H9 (cell line): ENCODE measurements at regions not wholly inside any gene's neighbourhood (a gene's known extent, or its start where the extent isn't known, plus 50 kb on each side); places are given as distances from the start of the nearest gene placed in this dataset.

Experiments
- DNase-seq: peaks from one replicate; pipeline ENCODE4 v3.0.0-alpha.2; 2017
- H2AFZ ChIP-seq: one replicate; pipeline ENCODE4 v1.6.1; 2013; ENCODE audit warnings: mild to moderate bottlenecking, low read length, control low read depth, moderate library complexity
- H2AK5ac ChIP-seq: 2 replicates; pipeline ENCODE4 v1.6.1; 2013; ENCODE audit warnings: low read length, control low read depth, mixed read lengths; ENCODE audit not compliant: insufficient read length
- H2BK120ac ChIP-seq: one replicate; pipeline ENCODE4 v1.6.1; 2013; ENCODE audit warnings: low read depth, mild to moderate bottlenecking, low read length, control low read depth, inconsistent platforms; ENCODE audit not compliant: poor library complexity, severe bottlenecking
- H2BK12ac ChIP-seq: 2 replicates; pipeline ENCODE4 v1.6.1; 2013; ENCODE audit warnings: low read length, control low read depth, mixed read lengths, low read depth; ENCODE audit not compliant: insufficient read length
- H2BK15ac ChIP-seq: 2 replicates; pipeline ENCODE4 v1.6.1; 2013; ENCODE audit warnings: low read depth, low read length, control low read depth
- H2BK20ac ChIP-seq: one replicate; pipeline ENCODE4 v1.6.1; 2013; ENCODE audit warnings: low read depth, mild to moderate bottlenecking, low read length, control low read depth, inconsistent platforms; ENCODE audit not compliant: poor library complexity, severe bottlenecking
- H2BK5ac ChIP-seq: 2 replicates; pipeline ENCODE4 v1.6.1; 2013; ENCODE audit warnings: low read length, control low read depth, mixed read lengths; ENCODE audit not compliant: insufficient read length
- H3K14ac ChIP-seq: 2 replicates; pipeline ENCODE4 v1.6.1; 2013; ENCODE audit warnings: low read length, control low read depth; ENCODE audit not compliant: insufficient read depth
- H3K18ac ChIP-seq: 2 replicates; pipeline ENCODE4 v1.6.1; 2013; ENCODE audit warnings: low read depth, mild to moderate bottlenecking, mixed read lengths, low read length, control low read depth; ENCODE audit not compliant: insufficient read length
- H3K23ac ChIP-seq: 2 replicates; pipeline ENCODE4 v1.6.1; 2013; ENCODE audit warnings: low read length, control low read depth, mixed read lengths, low read depth; ENCODE audit not compliant: insufficient read length
- H3K23me2 ChIP-seq: 2 replicates; pipeline ENCODE4 v1.6.1; 2013; ENCODE audit warnings: low read depth, mild to moderate bottlenecking, mixed read lengths, low read length, control low read depth; ENCODE audit not compliant: insufficient read length, poor library complexity, severe bottlenecking
- H3K27ac ChIP-seq: 2 replicates; pipeline ENCODE4 v1.5.1; 2013; ENCODE audit warnings: low read length, control low read depth, mixed read lengths, low read depth; ENCODE audit not compliant: insufficient read length
- H3K27me3 ChIP-seq: 2 replicates; pipeline ENCODE4 v1.6.1; 2013; ENCODE audit warnings: low read length, control low read depth, inconsistent platforms; ENCODE audit not compliant: insufficient read depth
- H3K4ac ChIP-seq: 2 replicates; pipeline ENCODE4 v1.6.1; 2013; ENCODE audit warnings: low read depth, mild to moderate bottlenecking, control low read depth, inconsistent platforms, low read length, moderate library complexity
- H3K4me1 ChIP-seq: 2 replicates; pipeline ENCODE4 v1.6.1; 2013; ENCODE audit warnings: low read length, control low read depth, inconsistent platforms; ENCODE audit not compliant: insufficient read depth
- H3K4me2 ChIP-seq: 2 replicates; pipeline ENCODE4 v1.6.1; 2013; ENCODE audit warnings: low read length, control low read depth, mixed read lengths; ENCODE audit not compliant: insufficient read length, insufficient read depth
- H3K56ac ChIP-seq: 2 replicates; pipeline ENCODE4 v1.6.1; 2013; ENCODE audit warnings: low read depth, mild to moderate bottlenecking, mixed read lengths, low read length, control low read depth; ENCODE audit not compliant: insufficient read length
- H3K79me1 ChIP-seq: 2 replicates; pipeline ENCODE4 v1.6.1; 2013; ENCODE audit warnings: low read depth, mild to moderate bottlenecking, moderate library complexity, low read length, control low read depth, inconsistent platforms; ENCODE audit not compliant: insufficient read depth, poor library complexity, severe bottlenecking
- H3K79me2 ChIP-seq: 2 replicates; pipeline ENCODE4 v1.6.1; 2013; ENCODE audit warnings: low read length, control low read depth, inconsistent platforms; ENCODE audit not compliant: insufficient read depth
- H3K9ac ChIP-seq: 2 replicates; pipeline ENCODE4 v1.6.1; 2013; ENCODE audit warnings: low read length, control low read depth, mixed read lengths; ENCODE audit not compliant: insufficient read length; ENCODE audit errors: extremely low read depth
- H3K9me3 ChIP-seq: one replicate; pipeline ENCODE4 v1.6.1; 2013; ENCODE audit warnings: low read depth, low read length, inconsistent platforms; ENCODE audit not compliant: control insufficient read depth
- H3T11ph ChIP-seq: one replicate; pipeline ENCODE4 v1.6.1; 2013; ENCODE audit warnings: mild to moderate bottlenecking, low read length, control low read depth, inconsistent platforms
- H4K20me1 ChIP-seq: one replicate; pipeline ENCODE4 v1.6.1; 2013; ENCODE audit not compliant: control insufficient read depth, insufficient read length, insufficient read depth
- H4K5ac ChIP-seq: 2 replicates; pipeline ENCODE4 v1.6.1; 2013; ENCODE audit warnings: low read depth, mild to moderate bottlenecking, mixed read lengths, low read length, control low read depth; ENCODE audit not compliant: insufficient read length
- H4K8ac ChIP-seq: replicated peaks from 2 replicates; pipeline ENCODE4 v1.6.1; 2013; ENCODE audit warnings: low read length, control low read depth, mixed read lengths, low read depth; ENCODE audit not compliant: insufficient read length
- H4K91ac ChIP-seq: 2 replicates; pipeline ENCODE4 v1.6.1; 2013; ENCODE audit warnings: low read depth, mild to moderate bottlenecking, moderate library complexity, mixed read lengths, low read length, control low read depth; ENCODE audit not compliant: insufficient read length
- H3K27ac Mint-ChIP-seq, 3 experiments: 2 replicates in 2 of 3; 3 replicates in 1 of 3; pipeline ENCODE4 v1.8.0; 2020 to 2021; ENCODE audit warnings: mixed read lengths in 3 of 3, mild to moderate bottlenecking in 1 of 3, moderate library complexity in 1 of 3
- H3K27me3 Mint-ChIP-seq: 2 replicates; pipeline ENCODE4 v1.8.0; 2021; ENCODE audit warnings: low read depth, mild to moderate bottlenecking, moderate library complexity, mixed read lengths
- H3K36me3 Mint-ChIP-seq, 3 experiments: 2 replicates in 2 of 3; 3 replicates in 1 of 3; pipeline ENCODE4 v1.8.0; 2020 to 2021; ENCODE audit warnings: low read depth in 3 of 3, mixed read lengths in 3 of 3; ENCODE audit not compliant: insufficient read depth in 1 of 3
- H3K4me1 Mint-ChIP-seq, 2 experiments: 2 replicates each; pipeline ENCODE4 v1.8.0; 2020; ENCODE audit warnings: mixed read lengths in 2 of 2
- H3K4me3 Mint-ChIP-seq, 2 experiments: 2 replicates in 1 of 2; 3 replicates in 1 of 2; pipeline ENCODE4 v1.8.0; 2020 to 2021; ENCODE audit warnings: mild to moderate bottlenecking in 2 of 2, mixed read lengths in 2 of 2, moderate library complexity in 1 of 2
- H3K9me3 Mint-ChIP-seq, 2 experiments: 2 replicates in 1 of 2; 3 replicates in 1 of 2; pipeline ENCODE4 v1.8.0; 2020; ENCODE audit warnings: mild to moderate bottlenecking in 2 of 2, mixed read lengths in 2 of 2, moderate library complexity in 1 of 2
- WGBS: extraction: QIAGEN DNeasy Blood & Tissue Kit; methylation state at CpG from one replicate; pipeline ENCODE4 v1.1.7; 2013; ENCODE audit warnings: missing lambda C conversion rate, low lambda C conversion rate, mixed read lengths; ENCODE audit not compliant: insufficient read length; ENCODE audit errors: extremely low coverage; 5-methylcytosine and 5-hydroxymethylcytosine counted together
- TF ChIP-seq, protein P1 (sequence below): fragments of 200-600 bp; sonication (generic); conservative IDR thresholded peaks from 3 replicates; pipeline ENCODE4 v1.8.0; 2021; ENCODE audit warnings: antibody characterized with exemption, mild to moderate bottlenecking

- Histone ChIP-seq H3K27me3 (no peaks in the 10 kb centered on the region), H4K8ac (no peak overlapping the region), H2BK5ac (no peak overlapping the region), H3K4me2 (peak overlapping the region; percentile 89), H3K9ac (peak overlapping the region; percentile 75), H3K23ac (no peak overlapping the region), H2AFZ (peak overlapping the region; percentile 96), H3K4me1 (no peaks in the 10 kb centered on the region), H3K27ac (peak overlapping the region; percentile 40), H2BK15ac (no peak overlapping the region), H3K79me2 (no peaks in the 10 kb centered on the region), H3K23me2 (peaks cover 6% of the 10 kb centered on the region), H2AK5ac (no peak overlapping the region), H3K9me3 (peaks cover 5% of the 10 kb centered on the region), H3K56ac (peak overlapping the region; percentile 23), H4K91ac (no peak overlapping the region), H3K79me1 (no peaks in the 10 kb centered on the region), H3K18ac (no peak overlapping the region), H4K5ac (no peak overlapping the region), H3K4ac (no peak overlapping the region), H3T11ph (no peak overlapping the region), H2BK12ac (no peak overlapping the region), H3K14ac (no peak overlapping the region), H2BK120ac (no peak overlapping the region), H2BK20ac (no peak overlapping the region), H4K20me1 (no peaks in the 10 kb centered on the region)
- Mint-ChIP-seq H3K9me3 (peaks cover 21 to 22% of the 10 kb centered on the region in 2 experiments), H3K27ac (peak overlapping the region in 1 of 3 experiments; percentile 89; a peak in 3 of 7 replicates), H3K4me1 (peaks cover 4 to 9% of the 10 kb centered on the region in 2 experiments; a peak in 2 of 4 replicates), H3K27me3 (no peaks in the 10 kb centered on the region; the same call in 1 of the 2 replicates), H3K36me3 (peaks cover 2 to 20% (median 14%) of the 10 kb centered on the region in 3 experiments), H3K4me3 (peak overlapping the region; percentile 91)
- no CpG with 5 or more reads among the region's 30 CpGs for WGBS
- TF ChIP-seq, protein P1, sequence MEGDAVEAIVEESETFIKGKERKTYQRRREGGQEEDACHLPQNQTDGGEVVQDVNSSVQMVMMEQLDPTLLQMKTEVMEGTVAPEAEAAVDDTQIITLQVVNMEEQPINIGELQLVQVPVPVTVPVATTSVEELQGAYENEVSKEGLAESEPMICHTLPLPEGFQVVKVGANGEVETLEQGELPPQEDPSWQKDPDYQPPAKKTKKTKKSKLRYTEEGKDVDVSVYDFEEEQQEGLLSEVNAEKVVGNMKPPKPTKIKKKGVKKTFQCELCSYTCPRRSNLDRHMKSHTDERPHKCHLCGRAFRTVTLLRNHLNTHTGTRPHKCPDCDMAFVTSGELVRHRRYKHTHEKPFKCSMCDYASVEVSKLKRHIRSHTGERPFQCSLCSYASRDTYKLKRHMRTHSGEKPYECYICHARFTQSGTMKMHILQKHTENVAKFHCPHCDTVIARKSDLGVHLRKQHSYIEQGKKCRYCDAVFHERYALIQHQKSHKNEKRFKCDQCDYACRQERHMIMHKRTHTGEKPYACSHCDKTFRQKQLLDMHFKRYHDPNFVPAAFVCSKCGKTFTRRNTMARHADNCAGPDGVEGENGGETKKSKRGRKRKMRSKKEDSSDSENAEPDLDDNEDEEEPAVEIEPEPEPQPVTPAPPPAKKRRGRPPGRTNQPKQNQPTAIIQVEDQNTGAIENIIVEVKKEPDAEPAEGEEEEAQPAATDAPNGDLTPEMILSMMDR, result no peak
- peak; percentile 49 for DNase-seq
These were observed 184.0 kb downstream of the GPX5 start for GRCh38 chr6:28709478-28710349.
